ENCODE measurements at regions not wholly inside any gene's neighbourhood (a gene's known extent, or its start where the extent isn't known, plus 50 kb on each side); places are given as distances from the start of the nearest gene placed in this dataset.

DNA sequence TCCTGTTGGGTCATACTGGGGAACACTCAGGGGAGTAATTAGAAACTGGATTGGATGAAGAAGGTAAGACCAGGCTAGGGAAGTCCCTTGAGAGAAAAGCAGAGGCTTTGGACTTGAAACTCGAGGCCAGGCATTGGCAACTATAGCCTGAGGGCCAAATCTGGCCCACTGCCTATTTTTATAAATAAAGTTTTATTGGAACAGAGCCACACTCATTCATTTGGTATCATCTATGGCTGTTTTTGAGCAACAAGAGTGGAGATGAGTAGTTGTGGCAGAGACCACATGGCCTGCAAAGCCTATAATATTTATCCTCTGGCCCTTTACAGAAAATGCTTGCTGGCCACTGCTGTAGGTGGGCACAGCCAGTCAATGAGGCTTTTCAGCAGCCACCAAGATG is 301.4 kb downstream of the UACA start:
- no CpG with 5 or more reads among the region's 1 CpG for WGBS, 2 experiments (ENCODE audit: extremely low coverage in 2 of 2, insufficient read length in 1 of 2)
- H3K27ac ChIP-seq (ENCODE audit: insufficient read depth, low read length) = no peak overlapping the region
- H3K23ac ChIP-seq (ENCODE audit: low read depth, low read length) = no peak overlapping the region
- TF ChIP-seq MAZ (IDR thresholded peaks at IDR 0.05; ENCODE audit: borderline replicate concordance, low read depth, low read length) = no peak
- TF ChIP-seq, protein P1, sequence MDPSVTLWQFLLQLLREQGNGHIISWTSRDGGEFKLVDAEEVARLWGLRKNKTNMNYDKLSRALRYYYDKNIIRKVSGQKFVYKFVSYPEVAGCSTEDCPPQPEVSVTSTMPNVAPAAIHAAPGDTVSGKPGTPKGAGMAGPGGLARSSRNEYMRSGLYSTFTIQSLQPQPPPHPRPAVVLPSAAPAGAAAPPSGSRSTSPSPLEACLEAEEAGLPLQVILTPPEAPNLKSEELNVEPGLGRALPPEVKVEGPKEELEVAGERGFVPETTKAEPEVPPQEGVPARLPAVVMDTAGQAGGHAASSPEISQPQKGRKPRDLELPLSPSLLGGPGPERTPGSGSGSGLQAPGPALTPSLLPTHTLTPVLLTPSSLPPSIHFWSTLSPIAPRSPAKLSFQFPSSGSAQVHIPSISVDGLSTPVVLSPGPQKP (IDR thresholded peaks at IDR 0.05; ENCODE audit: borderline replicate concordance, low read depth, low read length) = no peak
- no peak for TF ChIP-seq FOS (IDR thresholded peaks at IDR 0.05; ENCODE audit: low read depth, low read length)
- no peak for TF ChIP-seq RFX5 (IDR thresholded peaks at IDR 0.05; ENCODE audit: low read depth, low read length)
- no peak for TF ChIP-seq SMC3 (IDR thresholded peaks at IDR 0.05; ENCODE audit: low read depth, low read length)
- no peak for TF ChIP-seq RAD21 (IDR thresholded peaks at IDR 0.05; ENCODE audit: low read length)
- TF ChIP-seq MAFK (IDR thresholded peaks at IDR 0.05; ENCODE audit: low read depth, low read length) = no peak
- no peak for TF ChIP-seq MXI1 (IDR thresholded peaks at IDR 0.05; ENCODE audit: borderline replicate concordance, low read depth, low read length)
- TF ChIP-seq, protein P2, sequence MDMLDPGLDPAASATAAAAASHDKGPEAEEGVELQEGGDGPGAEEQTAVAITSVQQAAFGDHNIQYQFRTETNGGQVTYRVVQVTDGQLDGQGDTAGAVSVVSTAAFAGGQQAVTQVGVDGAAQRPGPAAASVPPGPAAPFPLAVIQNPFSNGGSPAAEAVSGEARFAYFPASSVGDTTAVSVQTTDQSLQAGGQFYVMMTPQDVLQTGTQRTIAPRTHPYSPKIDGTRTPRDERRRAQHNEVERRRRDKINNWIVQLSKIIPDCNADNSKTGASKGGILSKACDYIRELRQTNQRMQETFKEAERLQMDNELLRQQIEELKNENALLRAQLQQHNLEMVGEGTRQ (IDR thresholded peaks at IDR 0.05; ENCODE audit: low read depth, low read length) = no peak
- TF ChIP-seq CEBPB (IDR thresholded peaks at IDR 0.05; ENCODE audit: low read depth, low read length) = no peak
- TF ChIP-seq NFE2L2 (IDR thresholded peaks at IDR 0.05; ENCODE audit: low read depth, low read length) = no peak
- no peak for TF ChIP-seq BHLHE40 (IDR thresholded peaks at IDR 0.05; ENCODE audit: low read depth, low read length)
- TF ChIP-seq, protein P3, sequence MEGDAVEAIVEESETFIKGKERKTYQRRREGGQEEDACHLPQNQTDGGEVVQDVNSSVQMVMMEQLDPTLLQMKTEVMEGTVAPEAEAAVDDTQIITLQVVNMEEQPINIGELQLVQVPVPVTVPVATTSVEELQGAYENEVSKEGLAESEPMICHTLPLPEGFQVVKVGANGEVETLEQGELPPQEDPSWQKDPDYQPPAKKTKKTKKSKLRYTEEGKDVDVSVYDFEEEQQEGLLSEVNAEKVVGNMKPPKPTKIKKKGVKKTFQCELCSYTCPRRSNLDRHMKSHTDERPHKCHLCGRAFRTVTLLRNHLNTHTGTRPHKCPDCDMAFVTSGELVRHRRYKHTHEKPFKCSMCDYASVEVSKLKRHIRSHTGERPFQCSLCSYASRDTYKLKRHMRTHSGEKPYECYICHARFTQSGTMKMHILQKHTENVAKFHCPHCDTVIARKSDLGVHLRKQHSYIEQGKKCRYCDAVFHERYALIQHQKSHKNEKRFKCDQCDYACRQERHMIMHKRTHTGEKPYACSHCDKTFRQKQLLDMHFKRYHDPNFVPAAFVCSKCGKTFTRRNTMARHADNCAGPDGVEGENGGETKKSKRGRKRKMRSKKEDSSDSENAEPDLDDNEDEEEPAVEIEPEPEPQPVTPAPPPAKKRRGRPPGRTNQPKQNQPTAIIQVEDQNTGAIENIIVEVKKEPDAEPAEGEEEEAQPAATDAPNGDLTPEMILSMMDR (conservative IDR thresholded peaks at IDR 0.05; ENCODE audit: low read depth, low read length) = no peak
- TF ChIP-seq POLR2A (IDR thresholded peaks at IDR 0.05; ENCODE audit: low read depth, low read length) = no peak
- no peak for TF ChIP-seq CHD1 (IDR thresholded peaks at IDR 0.05; ENCODE audit: low read depth, low read length)
- ATAC-seq (ENCODE audit: low read depth) (no peak), DNase-seq (no peak)
- no peak overlapping the region for H3K4me3 ChIP-seq (ENCODE audit: insufficient read depth, low read depth, low read length)
- H3K18ac ChIP-seq (ENCODE audit: low read depth, low read length) = no peak overlapping the region
- H3K9me1 ChIP-seq (ENCODE audit: insufficient read depth, low read length) = no peaks in the 10 kb centered on the region
- no TSS peak for BruUV-seq (replicated peaks)
- no peak overlapping the region for H2BK5ac ChIP-seq (ENCODE audit: low read depth, low read length, poor library complexity, severe bottlenecking)
- H3K4me2 ChIP-seq (ENCODE audit: low read depth, low read length) = no peak overlapping the region
- ChIA-PET POLR2A (ENCODE audit: unreplicated experiment) (no interaction called here), CTCF (no interaction called here)
- H2BK20ac ChIP-seq (ENCODE audit: low read depth, low read length) = no peak overlapping the region
- H2AK9ac ChIP-seq (replicated peaks; ENCODE audit: low read depth, low read length, poor library complexity) = peak overlapping the region; percentile 19
- no peak overlapping the region for H3K9ac ChIP-seq (ENCODE audit: low read depth, low read length)
- no peaks in the 10 kb centered on the region for H3K79me1 ChIP-seq (ENCODE audit: low read depth in 1 of 2, low read length in 2 of 2)
- peaks cover 4% of the 10 kb centered on the region; the same call in 1 of the 2 replicates for H3K9me3 ChIP-seq (ENCODE audit: control insufficient read depth, insufficient read depth, low read length)
- dilution Hi-C loops (cut with HindIII; ENCODE audit: low sequenced_read_pairs, unreplicated experiment) = no loop called here
- no peak overlapping the region for H2BK15ac ChIP-seq (ENCODE audit: low read depth, low read length)
- no peak overlapping the region for H3K14ac ChIP-seq (replicated peaks; ENCODE audit: low read depth, low read length)
- H2BK120ac ChIP-seq (ENCODE audit: low read depth, low read length) = no peak overlapping the region
- no peaks in the 10 kb centered on the region for H3K4me1 ChIP-seq (ENCODE audit: control insufficient read depth, insufficient read depth, low read length)
- H4K5ac ChIP-seq (ENCODE audit: low read depth, low read length) = no peak overlapping the region
- no peaks in the 10 kb centered on the region for H3K36me3 ChIP-seq (ENCODE audit: control insufficient read depth, insufficient read depth, low read length)
- H2AFZ ChIP-seq (replicated peaks; ENCODE audit: low read length, poor library complexity) = no peak overlapping the region
- H3K56ac ChIP-seq (ENCODE audit: extremely low read depth, insufficient read depth, low read length) = no peak overlapping the region
- no peak overlapping the region for H4K91ac ChIP-seq (ENCODE audit: insufficient read depth, low read depth, low read length)
- intact Hi-C loops (cut with micrococcal nuclease) = loop anchor here (10.0 kb wide), 2 partner anchors 187 to 607 kb away; no protein-coding TSS in a partner anchor
- H2AK5ac ChIP-seq (ENCODE audit: low read depth, low read length) = no peak overlapping the region
- in situ Hi-C loops (cut with MboI; ENCODE audit: low sequenced_read_pairs) = no loop called here
- H3K4ac ChIP-seq (ENCODE audit: low read depth, low read length) = no peak overlapping the region
- no peaks in the 10 kb centered on the region for H4K20me1 ChIP-seq (ENCODE audit: insufficient read depth, low read length)
- H3K27me3 ChIP-seq (ENCODE audit: control insufficient read depth, insufficient read depth, low read length) = peaks cover 38% of the 10 kb centered on the region
- no peak overlapping the region for H4K8ac ChIP-seq (ENCODE audit: low read depth in 2 of 2, low read length in 2 of 2)
